Stimulated activated memory B cell treated with anti-CD40 and anti-IgM and Interleukin-4, amounts not matched to agents 10 μg/mL and 1 μg/mL and 100 μg/mL, for 72 hours (primary cell): ENCODE measurements at regions not wholly inside any gene's neighbourhood (a gene's known extent, or its start where the extent isn't known, plus 50 kb on each side); places are given as distances from the start of the nearest gene placed in this dataset.

Experiments used
- ATAC-seq: fragments of 150-1000 bp; cut with Tn5 transposase; 2 replicates; pipeline ENCODE4 v1.10.0; 2021
- H3K27ac Mint-ChIP-seq: one replicate; pipeline ENCODE4 v1.8.0; 2022; ENCODE audit warnings: mild to moderate bottlenecking, mixed read lengths
- H3K27me3 Mint-ChIP-seq: one replicate; pipeline ENCODE4 v1.8.0; 2022; ENCODE audit warnings: mixed read lengths
- H3K36me3 Mint-ChIP-seq: one replicate; pipeline ENCODE4 v1.8.0; 2022; ENCODE audit warnings: mixed read lengths
- H3K4me1 Mint-ChIP-seq: one replicate; pipeline ENCODE4 v1.8.0; 2022; ENCODE audit warnings: mixed read lengths
- H3K4me3 Mint-ChIP-seq: one replicate; pipeline ENCODE4 v1.8.0; 2022; ENCODE audit warnings: mild to moderate bottlenecking, moderate library complexity, mixed read lengths
- H3K9me3 Mint-ChIP-seq: one replicate; pipeline ENCODE4 v1.8.0; 2022; ENCODE audit warnings: mixed read lengths

DNA sequence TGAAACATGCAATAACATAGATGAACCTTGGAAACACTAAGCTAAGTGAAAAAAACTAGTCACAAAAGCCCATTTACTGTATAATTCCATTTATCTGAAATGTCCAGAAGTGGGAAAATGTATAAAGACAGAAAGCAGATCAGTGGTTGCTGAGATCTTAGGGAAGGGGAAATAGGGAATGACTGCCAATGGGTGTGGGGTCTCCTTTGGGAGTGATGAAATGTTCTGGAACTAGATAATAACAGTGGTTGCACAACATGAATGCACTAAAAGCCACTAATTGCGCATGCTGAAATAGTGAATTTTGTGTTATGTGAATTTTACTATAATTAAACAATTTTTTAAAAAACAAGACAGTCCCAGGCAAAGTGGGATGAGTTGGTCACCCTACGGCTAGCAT lies 472.8 kb downstream of the CCDC171 start:
- no peaks in the 10 kb centered on the region for H3K4me1 Mint-ChIP-seq
- no peak overlapping the region for H3K4me3 Mint-ChIP-seq
- H3K27ac Mint-ChIP-seq, result no peak overlapping the region
- H3K9me3 Mint-ChIP-seq, result peaks cover 7% of the 10 kb centered on the region
- ATAC-seq, result no peak
- no peaks in the 10 kb centered on the region for H3K36me3 Mint-ChIP-seq
- no peaks in the 10 kb centered on the region for H3K27me3 Mint-ChIP-seq

DNA sequence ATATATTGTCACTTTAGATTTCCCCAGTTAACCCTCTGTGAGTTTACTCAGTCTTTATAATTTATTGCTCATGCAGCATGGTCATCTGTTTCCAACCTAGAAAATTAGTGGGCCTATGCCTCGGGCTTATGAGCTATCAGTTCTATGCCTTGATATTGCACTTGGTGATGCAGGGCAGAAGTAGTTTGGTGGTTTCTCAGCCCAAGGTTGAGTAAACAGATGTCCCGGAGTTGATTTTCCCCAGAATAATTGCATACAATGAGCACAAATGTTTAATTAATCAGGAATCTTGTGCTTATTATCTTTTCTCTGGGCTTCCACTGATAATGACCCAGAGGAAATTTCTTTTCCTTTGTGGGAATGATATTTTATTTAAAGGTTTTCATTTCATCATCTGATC lies 474.0 kb downstream of the CCDC171 start:
- H3K9me3 Mint-ChIP-seq, result peaks cover 7% of the 10 kb centered on the region
- no peak for ATAC-seq
- no peaks in the 10 kb centered on the region for H3K27me3 Mint-ChIP-seq
- no peak overlapping the region for H3K4me3 Mint-ChIP-seq
- H3K36me3 Mint-ChIP-seq, result no peaks in the 10 kb centered on the region
- no peaks in the 10 kb centered on the region for H3K4me1 Mint-ChIP-seq
- H3K27ac Mint-ChIP-seq, result no peak overlapping the region

DNA sequence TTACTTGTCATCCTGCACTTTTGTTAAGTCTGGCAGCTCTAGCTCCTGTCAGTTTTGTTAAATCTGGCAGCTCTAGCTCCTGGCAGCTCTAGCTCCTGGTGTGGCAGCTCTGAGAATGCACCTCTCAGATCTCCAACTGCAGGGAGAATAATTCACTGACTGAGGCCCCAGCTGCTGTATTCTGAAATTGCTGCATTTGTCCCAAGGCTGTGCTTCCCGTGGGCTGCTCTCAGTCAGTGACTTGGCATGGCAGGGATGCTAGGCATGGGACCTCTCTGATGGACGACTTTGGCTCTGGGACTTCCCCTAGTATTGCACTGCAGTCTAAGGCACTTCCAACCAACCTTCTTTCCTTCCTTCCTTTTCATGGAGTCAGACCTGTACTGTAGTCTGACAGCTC lies 475.7 kb downstream of the CCDC171 start:
- Mint-ChIP-seq H3K27ac (no peak overlapping the region), H3K9me3 (peaks cover 7% of the 10 kb centered on the region), H3K4me3 (no peak overlapping the region), H3K27me3 (no peaks in the 10 kb centered on the region), H3K4me1 (no peaks in the 10 kb centered on the region), H3K36me3 (no peaks in the 10 kb centered on the region)
- ATAC-seq, result no peak

DNA sequence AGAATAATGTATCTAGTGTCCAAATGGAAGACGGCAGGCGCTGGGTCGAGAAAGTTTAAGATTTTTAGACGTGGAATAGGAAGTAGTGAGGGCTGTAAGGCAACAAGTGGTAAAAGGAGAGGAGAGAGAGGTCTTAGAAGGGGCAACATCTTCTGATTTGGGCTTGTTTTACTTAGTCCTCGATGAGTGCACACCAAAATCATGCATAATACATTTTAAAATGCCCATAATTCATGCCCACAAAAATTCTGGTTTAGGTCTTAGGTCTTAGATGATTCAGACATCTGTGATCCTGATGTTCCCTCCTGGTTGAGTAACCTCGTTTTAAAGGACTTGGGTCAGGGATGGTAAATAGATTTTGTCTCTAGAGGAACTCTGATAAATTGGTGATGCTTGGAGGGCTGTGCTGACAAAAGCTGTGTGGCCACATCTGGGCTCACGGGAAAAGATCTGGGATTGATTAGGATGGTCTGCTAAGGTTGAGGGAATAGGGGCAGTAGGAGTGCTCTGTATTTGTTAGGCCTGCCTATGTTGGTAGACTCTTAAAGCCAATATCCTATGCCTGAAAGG lies 476.3 kb downstream of the CCDC171 start:
- H3K27ac Mint-ChIP-seq, result no peak overlapping the region
- no peaks in the 10 kb centered on the region for H3K27me3 Mint-ChIP-seq
- no peak for ATAC-seq

DNA sequence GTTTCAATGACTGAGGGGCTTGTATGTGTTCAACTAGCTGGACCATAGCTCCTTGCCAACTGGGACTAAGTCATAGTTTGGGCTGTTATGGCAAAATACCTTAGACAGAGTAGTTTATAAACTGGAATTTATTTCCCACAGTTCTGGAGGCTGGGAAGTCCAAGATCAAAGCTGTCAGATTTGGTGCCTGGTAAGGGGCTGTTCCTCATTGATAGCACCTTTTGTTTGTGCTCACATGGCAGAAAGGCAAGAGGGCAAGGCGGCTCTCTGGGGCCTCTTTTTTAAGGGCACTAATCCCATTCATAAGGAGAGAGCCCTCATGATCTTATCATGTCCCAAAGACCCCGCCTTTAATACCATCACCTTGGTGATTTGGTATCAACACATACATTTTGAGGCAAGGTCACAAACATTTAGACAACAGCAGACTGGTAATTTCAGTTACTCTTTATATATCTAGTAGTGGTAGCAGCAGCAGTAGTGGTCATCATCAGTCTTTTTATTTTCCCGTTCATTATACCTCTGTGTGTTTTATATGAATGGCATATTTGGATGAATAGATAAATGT lies 477.0 kb downstream of the CCDC171 start:
- no peaks in the 10 kb centered on the region for H3K4me1 Mint-ChIP-seq
- no peaks in the 10 kb centered on the region for H3K36me3 Mint-ChIP-seq
- peaks cover 7% of the 10 kb centered on the region for H3K9me3 Mint-ChIP-seq
- no peak overlapping the region for H3K4me3 Mint-ChIP-seq
- no peak overlapping the region for H3K27ac Mint-ChIP-seq
- H3K27me3 Mint-ChIP-seq, result no peaks in the 10 kb centered on the region
- no peak for ATAC-seq

More for the DNA sequence above, 476.3 kb downstream of the CCDC171 start:
- H3K4me3 Mint-ChIP-seq, result no peak overlapping the region
- H3K4me1 Mint-ChIP-seq, result no peaks in the 10 kb centered on the region
- no peaks in the 10 kb centered on the region for H3K36me3 Mint-ChIP-seq
- peaks cover 7% of the 10 kb centered on the region for H3K9me3 Mint-ChIP-seq

DNA sequence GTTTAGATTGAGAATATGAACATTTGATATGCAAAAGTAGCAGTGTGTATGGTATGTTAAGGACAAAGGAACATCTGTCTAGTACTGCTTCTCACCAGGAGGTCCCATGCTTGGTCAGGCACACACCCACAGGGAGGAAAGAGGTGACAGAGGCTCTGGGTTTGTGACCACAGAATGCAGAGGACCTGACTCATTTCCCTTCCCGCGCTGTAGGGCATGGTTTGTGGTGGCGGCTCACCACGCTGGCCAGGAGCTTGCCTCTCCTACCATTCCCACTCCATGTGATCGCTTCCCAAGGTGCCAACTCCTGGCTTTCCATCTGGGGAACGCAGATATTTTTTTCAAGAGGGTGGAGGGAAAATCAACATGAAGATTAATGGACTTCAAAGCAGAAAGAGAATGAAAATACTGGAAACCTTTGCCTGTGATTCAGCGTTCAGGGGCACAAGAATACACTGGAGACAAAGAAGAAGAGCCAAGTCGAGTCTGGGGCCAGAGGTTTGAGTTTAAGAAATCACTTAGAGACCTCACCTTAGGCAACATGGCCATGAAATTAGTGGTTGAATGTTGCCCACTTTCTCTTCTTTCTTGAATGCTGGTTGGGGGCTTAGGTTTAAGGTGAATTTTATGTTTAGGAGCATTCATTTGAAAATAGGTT lies 477.8 kb downstream of the CCDC171 start:
- peaks cover 7% of the 10 kb centered on the region for H3K9me3 Mint-ChIP-seq
- H3K36me3 Mint-ChIP-seq, result no peaks in the 10 kb centered on the region
- no peak for ATAC-seq
- no peak overlapping the region for H3K27ac Mint-ChIP-seq
- no peaks in the 10 kb centered on the region for H3K4me1 Mint-ChIP-seq
- no peaks in the 10 kb centered on the region for H3K27me3 Mint-ChIP-seq
- H3K4me3 Mint-ChIP-seq, result no peak overlapping the region

DNA sequence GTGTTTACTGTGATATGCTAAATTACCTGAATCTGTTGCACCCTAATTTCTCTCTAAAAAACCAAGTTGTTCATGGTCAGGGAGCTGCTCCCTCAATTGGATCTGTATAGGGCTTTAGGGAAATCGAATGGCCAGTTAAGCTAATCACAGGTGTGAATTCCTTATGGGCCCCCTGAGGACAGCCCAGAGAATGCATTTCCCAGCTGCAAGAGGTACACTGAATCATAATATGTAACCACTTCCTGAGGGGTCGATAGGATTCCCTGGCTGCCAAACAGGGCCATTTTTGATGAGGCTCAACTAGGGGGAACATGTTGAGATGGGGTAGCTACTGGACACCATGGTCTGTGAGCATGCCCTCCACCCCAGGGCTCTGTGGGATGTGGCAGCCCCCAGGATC lies 478.6 kb downstream of the CCDC171 start:
- Mint-ChIP-seq H3K9me3 (peaks cover 7% of the 10 kb centered on the region), H3K4me3 (no peak overlapping the region), H3K27me3 (no peaks in the 10 kb centered on the region), H3K4me1 (no peaks in the 10 kb centered on the region), H3K36me3 (no peaks in the 10 kb centered on the region), H3K27ac (no peak overlapping the region)
- no peak for ATAC-seq

DNA sequence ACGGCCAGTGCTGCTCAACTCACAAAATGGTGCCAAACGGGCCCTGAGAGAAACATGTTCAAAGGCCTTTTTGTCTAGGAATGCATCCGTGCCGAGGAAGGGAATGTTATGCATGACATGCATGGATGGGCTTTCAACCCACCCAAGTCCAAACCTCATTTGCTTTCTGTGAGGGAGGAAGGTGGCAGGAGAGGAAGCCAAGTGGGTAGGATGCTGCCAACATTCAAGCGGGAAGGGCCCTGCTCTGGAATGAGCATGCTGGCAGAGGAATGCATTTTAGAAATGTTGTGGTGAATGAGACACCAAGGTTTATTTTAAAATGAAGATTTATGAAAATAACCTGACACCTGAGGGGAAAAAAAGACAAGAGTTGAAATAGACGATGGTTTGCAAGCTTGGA lies 479.1 kb downstream of the CCDC171 start:
- Mint-ChIP-seq H3K9me3 (peaks cover 10% of the 10 kb centered on the region), H3K27ac (no peak overlapping the region), H3K36me3 (no peaks in the 10 kb centered on the region), H3K4me1 (no peaks in the 10 kb centered on the region), H3K4me3 (no peak overlapping the region), H3K27me3 (no peaks in the 10 kb centered on the region)
- ATAC-seq, result no peak

DNA sequence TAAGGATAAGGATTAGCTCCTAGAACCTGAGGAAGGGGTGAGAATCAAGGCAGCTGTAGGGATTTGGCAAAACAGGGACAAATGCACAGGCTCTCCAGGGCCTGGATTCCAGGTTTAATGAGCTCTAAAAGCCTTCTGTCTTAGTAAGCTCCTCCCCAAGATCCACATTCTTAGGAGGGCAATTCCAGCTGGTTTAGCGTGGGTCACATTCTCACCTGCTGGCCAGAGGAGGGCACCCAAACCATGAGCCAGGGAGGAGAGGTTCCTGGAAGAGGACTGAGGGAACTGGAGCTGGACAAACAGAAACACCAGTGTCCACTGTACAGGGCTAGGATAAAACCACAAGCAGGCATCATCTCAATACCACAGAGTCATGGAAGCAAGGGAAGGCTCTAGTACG lies 480.0 kb downstream of the CCDC171 start:
- Mint-ChIP-seq H3K27me3 (no peaks in the 10 kb centered on the region), H3K27ac (no peak overlapping the region), H3K36me3 (no peaks in the 10 kb centered on the region), H3K4me1 (no peaks in the 10 kb centered on the region), H3K4me3 (no peak overlapping the region), H3K9me3 (peaks cover 10% of the 10 kb centered on the region)
- no peak for ATAC-seq

DNA sequence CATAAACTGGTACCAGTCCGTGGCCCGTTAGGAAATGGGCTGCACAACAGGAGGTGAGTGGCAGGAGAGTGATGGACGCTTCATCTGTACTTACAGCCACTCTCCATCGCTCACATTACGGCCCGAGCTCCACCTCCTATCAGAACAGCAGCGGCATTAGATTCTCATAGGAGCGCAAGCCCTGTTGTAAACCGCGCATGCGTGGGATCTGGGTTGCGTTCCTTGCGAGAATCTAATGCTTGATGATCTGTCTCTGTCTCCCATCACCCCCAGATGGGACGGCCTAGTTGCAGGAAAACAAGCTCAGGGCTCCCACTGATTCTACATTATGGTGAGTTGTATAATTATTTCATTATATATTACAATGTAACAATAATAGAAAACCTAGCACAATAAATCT lies 480.4 kb downstream of the CCDC171 start:
- Mint-ChIP-seq H3K9me3 (peaks cover 12% of the 10 kb centered on the region), H3K27ac (no peak overlapping the region), H3K4me3 (no peak overlapping the region), H3K27me3 (no peaks in the 10 kb centered on the region), H3K36me3 (no peaks in the 10 kb centered on the region), H3K4me1 (no peaks in the 10 kb centered on the region)
- ATAC-seq, result no peak

DNA sequence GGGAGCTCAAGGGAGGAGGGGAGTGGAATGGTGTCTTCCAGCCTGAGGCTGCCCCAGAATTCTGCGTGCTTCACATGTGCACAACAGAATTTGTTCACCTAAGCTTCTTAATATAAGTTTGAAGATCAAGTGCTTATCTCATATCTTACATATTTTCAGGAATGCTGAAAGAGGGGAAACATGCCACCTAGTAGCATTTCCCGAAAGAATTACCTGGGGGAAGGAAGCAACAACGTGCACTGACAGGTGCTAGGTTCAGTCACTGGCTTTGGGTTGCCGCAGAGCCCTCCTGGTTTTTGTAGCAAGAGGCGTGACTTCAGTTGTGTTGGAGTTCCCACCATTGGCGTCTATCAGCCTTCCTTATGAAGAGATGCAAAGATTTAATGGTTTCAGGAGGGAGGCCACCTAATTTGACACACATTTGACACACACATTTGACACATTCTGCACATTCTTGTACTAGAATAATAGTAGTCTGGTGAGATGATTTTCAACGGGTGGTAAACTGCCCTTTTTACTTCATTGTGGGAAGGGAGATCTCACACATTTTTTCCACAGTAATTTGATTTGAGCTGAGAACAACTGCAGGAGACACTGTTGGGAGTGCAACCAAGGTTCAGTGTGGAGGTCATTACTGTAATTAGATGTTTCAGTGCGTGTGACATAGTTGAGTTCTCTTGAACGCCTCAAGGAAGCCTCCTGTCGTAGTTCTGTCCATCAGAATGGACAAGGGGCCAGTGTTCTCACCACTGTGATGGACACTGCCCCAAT lies 481.3 kb downstream of the CCDC171 start:
- Mint-ChIP-seq H3K27ac (no peak overlapping the region), H3K36me3 (no peaks in the 10 kb centered on the region), H3K27me3 (no peaks in the 10 kb centered on the region), H3K9me3 (peaks cover 12% of the 10 kb centered on the region), H3K4me3 (no peak overlapping the region), H3K4me1 (no peaks in the 10 kb centered on the region)
- ATAC-seq, result no peak

DNA sequence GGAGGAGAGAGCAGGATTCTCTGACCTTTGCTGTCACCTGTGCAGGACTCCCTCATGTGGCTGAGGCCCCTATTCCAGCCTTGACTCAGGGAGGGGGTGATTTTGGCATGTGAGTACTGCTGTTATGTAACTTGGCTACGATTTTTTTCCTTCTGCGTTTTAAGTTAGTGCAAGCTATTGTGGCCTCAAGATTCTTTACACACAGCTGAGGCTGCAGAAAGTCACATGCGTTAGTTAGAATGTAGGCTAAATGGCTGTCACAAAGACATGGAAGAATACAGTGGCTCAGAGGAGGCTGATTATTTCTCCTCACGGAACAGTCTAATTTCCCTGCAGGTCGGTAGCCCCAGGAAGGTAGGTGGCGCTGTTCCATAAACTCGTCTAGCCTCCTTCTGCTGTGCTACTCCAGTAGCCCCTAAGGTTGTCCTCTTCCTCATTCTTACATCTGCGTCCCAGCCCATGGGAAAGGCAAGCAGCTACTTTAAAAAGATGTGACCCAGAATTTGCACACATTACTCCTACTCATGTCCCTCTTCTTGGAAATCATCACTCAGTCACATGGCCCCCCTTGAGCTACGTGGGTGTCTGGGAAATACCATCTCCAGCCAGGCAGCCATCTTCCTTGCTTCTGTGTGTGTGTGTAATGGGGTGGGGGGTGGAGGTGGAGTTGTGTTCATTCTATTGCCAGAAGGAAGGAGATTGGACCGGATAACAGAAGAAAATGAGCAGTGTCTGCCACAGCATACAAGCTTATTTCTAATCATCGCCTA lies 486.6 kb downstream of the CCDC171 start:
- Mint-ChIP-seq H3K27ac (no peak overlapping the region), H3K27me3 (no peaks in the 10 kb centered on the region), H3K4me1 (no peaks in the 10 kb centered on the region), H3K9me3 (peaks cover 8% of the 10 kb centered on the region), H3K36me3 (no peaks in the 10 kb centered on the region), H3K4me3 (no peak overlapping the region)
- no peak for ATAC-seq

DNA sequence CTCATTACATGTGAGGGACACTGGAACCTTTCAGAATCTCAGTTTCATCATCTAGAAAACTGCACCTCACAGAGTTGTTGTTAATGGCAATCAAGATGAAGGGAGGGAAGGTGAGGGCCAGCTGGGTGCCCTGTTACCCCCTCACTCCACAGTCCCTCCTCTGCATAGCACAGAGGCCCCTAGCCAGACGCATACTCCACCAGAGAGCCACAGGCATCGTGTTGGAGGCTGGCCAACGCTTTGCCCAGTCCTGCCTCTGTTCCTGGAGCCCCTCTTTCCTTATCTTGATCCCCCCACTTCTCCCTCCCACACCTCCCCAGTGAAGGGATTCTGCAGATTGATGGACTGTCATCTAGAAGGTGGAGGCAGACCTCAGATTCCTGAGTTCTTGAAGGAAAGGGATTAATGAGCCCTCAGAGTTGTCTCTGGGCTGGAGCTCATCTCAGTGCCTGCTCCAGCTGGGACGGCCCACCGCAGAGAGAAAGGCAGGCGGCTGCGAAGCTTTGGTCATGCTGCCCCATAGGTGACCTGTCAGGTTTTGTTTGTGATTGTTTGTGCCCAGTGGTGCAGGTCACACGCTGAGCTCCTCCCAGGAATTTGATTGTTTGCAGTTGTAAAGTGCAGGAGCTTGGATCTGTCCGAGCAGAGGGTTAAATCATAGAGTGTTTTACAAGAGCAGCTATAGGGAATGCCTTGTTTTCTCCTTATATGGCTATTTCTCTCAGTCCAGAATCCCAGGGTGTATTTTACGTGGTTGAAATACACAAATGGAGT lies 487.3 kb downstream of the CCDC171 start:
- H3K36me3 Mint-ChIP-seq, result no peaks in the 10 kb centered on the region
- ATAC-seq, result no peak
- H3K4me3 Mint-ChIP-seq, result no peak overlapping the region
- H3K27ac Mint-ChIP-seq, result no peak overlapping the region
- no peaks in the 10 kb centered on the region for H3K4me1 Mint-ChIP-seq
- peaks cover 8% of the 10 kb centered on the region for H3K9me3 Mint-ChIP-seq
- no peaks in the 10 kb centered on the region for H3K27me3 Mint-ChIP-seq

DNA sequence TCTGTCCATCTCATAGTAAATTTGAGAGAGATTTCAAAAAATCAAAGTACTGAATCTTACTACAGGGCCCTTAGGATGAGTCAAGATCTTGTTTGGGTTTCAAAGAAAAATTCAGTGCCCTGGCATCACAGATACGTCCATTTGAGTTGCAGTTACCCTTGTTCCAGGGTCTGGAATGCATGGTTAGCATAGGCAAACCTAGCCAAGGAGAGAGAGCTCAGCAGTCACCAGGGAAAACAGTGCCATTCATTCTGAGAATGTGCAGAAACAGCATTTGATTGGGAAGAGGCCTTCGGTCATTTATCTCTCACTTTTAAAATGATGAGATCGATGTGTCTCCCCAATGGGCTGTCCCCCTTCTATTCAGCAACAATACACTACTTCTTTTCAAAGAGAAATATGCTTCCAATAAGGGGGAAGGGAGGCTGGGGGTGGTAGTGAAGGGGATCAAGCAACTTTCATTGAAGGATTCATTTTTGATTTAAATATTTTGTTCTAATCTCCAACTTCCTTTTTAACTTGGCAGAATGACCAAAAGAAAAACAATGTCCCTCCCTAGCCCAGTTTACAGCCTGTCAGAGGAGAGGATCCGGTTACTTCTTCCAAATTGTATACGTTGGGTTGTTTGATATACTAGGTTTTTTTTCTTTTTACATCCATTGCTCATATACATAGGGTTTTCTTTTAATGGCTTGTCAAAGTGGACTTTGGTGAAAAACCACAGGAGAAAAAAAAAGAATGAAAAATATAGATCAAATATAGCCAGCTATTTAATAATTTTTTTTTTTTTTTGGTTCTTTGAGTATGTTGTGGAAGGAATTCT lies 491.1 kb downstream of the CCDC171 start:
- no peaks in the 10 kb centered on the region for H3K9me3 Mint-ChIP-seq
- H3K4me3 Mint-ChIP-seq, result no peak overlapping the region

More for the DNA sequence above, 491.1 kb downstream of the CCDC171 start:
- ATAC-seq, result no peak
- Mint-ChIP-seq H3K27me3 (no peaks in the 10 kb centered on the region), H3K4me1 (no peaks in the 10 kb centered on the region), H3K36me3 (no peaks in the 10 kb centered on the region), H3K27ac (no peak overlapping the region)
